ENCODE measurements at regions not wholly inside any gene's neighbourhood (a gene's known extent, or its start where the extent isn't known, plus 50 kb on each side); places are given as distances from the start of the nearest gene placed in this dataset.
"Not testable (repeated sequence)": the region's sequence is repeated elsewhere in the genome, so short reads cannot be mapped to it uniquely, and the experiment has no call there.

DNA sequence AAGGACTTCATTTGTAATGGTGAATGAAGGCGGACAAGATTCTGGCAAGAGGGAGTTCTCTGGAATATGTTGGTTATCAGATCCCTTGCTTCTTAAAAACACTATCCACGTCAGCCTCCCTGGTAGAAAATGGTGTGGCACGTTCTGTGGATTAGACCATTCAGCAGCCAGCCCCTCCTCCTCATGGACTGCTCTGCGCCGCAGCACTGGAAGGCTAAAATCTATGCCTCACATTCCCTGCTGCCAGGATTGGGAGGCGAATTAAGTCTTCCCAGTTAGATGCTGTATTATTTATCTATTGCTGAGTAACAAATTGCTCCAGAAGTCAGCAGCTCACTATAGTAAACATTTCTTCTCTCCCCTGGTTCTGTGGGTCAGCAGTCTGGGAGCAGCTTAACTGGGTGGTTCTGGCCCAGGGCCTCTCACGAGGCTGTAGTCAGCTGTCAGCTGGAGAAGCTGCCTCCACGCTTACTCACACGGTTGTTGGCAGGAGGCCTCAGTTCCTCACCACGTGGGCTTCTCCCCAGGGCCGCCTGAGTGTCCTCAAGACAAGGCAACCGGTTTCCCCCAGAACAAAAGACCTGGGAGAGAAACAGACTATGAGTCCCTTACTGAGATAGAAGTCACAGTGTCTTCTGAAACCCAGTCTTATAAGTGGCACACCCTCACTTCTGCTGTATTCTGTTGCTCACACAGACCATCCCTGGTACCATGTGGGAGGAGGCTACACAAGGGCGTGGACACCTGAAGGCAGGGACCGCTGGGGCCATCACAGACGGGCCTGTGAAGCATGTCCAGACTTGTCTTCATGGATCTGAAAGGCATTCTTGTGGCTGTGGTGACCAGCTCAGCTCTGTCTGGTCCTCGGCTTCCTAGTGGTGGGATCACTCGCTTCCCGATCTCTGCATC, 101.0 kb downstream of the NRN1 start:
- ATAC-seq (no peak), DNase-seq (ENCODE audit: low spot score in 2 of 2) (no peak)
- no peaks in the 10 kb centered on the region for H3K36me3 Mint-ChIP-seq
- peak overlapping the region; percentile 24 to 48 for H3K27ac Mint-ChIP-seq
- no peaks in the 10 kb centered on the region for H3K9me3 Mint-ChIP-seq

DNA sequence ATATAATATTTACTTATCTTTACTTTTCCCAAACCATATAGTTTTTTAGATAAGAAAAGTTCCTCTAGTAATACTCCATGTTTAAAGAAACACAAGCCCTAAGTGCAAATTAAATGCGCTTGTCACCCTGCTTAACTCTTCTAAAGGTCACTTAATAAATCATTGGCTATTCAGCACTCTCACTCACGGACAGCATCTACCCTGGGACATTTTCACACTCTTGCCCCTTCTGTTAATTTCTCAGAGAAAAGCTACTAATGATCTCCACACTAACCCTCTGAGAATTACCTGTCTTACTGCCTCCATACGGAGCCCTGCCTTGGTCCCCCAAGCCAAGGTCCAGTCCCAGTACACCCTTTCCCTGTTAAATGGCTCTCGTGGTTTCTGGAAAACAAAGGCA, 102.2 kb downstream of the NRN1 start:
- DNase-seq (ENCODE audit: low spot score in 2 of 2) (no peak), ATAC-seq (no peak)
- Mint-ChIP-seq H3K36me3 (no peaks in the 10 kb centered on the region), H3K27ac (no peak overlapping the region), H3K9me3 (no peaks in the 10 kb centered on the region)

DNA sequence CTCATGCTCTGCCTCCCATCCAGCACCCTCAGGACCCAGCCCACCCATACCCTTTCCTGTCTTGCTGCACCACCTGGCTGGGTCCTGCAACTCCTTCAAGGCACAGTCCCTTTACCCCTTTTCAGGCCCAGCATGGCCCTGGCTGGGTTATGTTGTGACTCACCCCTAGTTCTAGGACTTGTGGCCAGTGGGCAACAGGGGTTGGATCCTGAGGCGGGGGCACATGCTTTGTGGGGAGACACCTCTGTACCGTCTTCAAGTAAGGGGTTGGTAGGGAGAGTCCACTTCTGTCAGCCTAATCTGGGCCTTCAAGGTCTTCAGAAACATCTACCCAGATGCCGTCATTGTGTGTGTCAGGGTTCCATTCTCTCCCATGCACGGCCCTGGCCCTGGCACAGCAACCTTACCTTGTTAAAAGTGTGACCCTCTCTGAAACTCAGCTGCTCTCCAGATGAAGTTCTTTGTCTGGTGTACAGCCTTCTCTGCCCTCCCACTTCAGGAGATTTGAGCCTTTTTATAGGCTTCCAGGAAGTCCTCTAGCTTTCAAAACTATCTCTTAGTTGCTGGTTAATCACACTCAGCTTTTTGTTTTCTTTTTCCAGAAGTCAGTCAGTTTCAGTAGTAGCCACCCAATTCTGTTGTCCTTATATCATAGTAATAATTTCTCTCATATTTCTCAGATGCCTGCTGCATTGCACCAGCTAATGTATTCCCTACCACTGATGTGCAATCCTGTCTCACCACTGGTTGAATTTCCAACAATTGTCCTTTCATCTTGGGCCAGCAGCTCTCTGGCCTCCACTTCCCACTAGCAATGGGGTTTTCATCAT, 107.3 kb downstream of the NRN1 start:
- no peak for ATAC-seq
- Mint-ChIP-seq H3K27ac (peak overlapping the region in 1 of 2 donors; percentile 25), H3K9me3 (no peaks in the 10 kb centered on the region), H3K36me3 (no peaks in the 10 kb centered on the region)
- DNase-seq (ENCODE audit: low spot score in 2 of 2), result no peak

DNA sequence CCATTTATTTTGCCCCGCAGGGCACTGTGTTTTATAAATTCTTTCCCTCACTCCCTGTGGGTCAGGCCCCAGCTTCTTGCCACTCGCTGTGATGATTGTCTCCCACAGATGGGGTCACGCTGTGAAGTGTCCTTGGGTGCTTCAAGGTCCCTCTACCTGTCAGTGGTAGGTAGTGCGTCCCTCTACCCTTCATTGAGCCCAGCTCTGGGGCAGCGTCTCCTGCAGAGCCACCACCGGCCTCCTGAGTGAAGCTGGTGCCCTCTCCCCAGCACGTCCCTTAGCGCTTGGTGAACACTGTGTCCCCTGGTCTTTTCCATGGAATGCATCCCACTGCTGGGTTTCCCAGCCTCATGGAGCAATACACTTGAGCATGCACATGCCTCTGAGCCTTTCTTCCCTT, 108.2 kb downstream of the NRN1 start:
- ATAC-seq, result no peak
- Mint-ChIP-seq H3K36me3 (no peaks in the 10 kb centered on the region), H3K9me3 (no peaks in the 10 kb centered on the region), H3K27ac (no peak overlapping the region)
- DNase-seq (ENCODE audit: low spot score in 2 of 2), result no peak

DNA sequence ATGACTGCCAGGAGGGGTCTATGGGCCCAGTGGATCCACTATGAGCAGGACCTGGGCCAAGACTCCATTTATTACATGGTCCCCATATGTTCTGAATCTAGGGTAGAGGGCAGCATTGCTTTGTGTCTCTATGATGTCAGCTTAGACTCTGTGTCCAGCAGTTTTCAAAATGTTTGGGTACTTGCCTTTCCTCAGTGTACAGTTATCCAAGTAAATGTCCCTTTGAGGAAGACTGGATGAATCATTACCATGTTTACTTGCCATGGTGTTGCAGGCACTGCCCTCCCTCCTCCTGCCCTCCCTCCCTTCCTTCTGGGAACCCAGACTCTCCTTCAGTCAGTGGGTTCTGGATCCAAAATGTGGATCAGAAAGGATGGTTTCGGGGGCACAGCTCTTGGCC, 108.6 kb downstream of the NRN1 start:
- no peak overlapping the region for H3K27ac Mint-ChIP-seq
- DNase-seq (ENCODE audit: low spot score in 2 of 2) (no peak), ATAC-seq (no peak)
- no peaks in the 10 kb centered on the region for H3K9me3 Mint-ChIP-seq
- H3K36me3 Mint-ChIP-seq, result no peaks in the 10 kb centered on the region

DNA sequence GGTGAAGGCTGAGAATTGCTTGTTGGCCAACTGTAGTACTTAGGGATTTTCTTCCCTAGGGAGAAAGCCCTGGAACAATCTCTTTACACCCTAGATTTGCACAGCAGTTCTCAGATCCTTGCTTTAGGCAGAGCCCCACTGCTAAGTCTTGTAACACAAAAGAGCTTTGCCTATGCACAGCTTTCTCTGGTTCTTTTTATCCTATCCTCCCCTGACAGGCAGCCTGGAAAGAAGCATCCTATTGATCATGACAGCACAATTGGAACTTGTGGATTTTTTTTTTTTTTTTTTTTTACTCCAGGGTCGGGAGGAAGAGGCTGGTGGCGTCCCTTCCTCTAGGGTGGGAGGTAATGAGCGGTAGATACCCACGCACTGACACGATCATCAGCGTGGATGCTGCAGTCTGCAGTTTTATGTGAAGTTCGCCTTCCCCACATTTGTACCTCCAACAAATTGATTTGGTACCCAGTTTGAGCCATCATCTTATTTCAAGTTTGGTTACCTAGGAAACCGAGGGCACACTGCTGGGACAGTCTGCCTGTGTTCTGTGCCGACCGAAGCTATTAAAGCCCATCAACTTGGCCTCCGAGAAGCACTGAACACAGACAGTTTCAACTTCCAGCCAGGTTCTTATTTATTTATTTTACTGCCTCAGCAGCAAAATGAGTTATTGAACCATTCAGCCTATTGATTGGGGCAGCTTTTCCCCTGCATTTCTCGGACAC, 110.1 kb downstream of the NRN1 start:
- ATAC-seq (no peak), DNase-seq (ENCODE audit: low spot score in 2 of 2) (no peak)
- Mint-ChIP-seq H3K36me3 (peaks cover 0 to 6% of the 10 kb centered on the region in 2 donors), H3K27ac (no peak overlapping the region), H3K9me3 (peaks cover 0 to 7% of the 10 kb centered on the region in 2 donors)

DNA sequence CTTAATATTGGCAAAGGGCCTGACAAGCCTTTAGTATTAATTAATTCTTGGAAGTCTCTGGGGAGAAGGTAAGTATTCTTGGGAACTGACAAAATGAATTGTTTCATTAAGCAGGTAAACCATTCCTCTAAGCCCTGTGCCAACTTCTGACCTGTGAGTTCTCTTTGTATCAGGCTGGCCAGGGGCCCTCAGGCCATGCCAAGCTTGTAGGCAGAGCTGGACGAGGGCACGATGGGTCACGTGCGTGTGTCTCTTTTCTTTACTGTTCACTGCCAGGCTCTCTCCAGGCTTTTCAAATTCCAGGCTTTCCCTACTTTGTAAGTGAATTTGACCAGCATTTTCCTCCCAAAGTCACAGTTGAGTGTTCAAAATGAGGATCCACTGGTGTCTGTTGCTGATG, 112.4 kb downstream of the NRN1 start:
- DNase-seq (ENCODE audit: low spot score in 2 of 2) (no peak), ATAC-seq (no peak)
- H3K27ac Mint-ChIP-seq, result no peak overlapping the region

DNA sequence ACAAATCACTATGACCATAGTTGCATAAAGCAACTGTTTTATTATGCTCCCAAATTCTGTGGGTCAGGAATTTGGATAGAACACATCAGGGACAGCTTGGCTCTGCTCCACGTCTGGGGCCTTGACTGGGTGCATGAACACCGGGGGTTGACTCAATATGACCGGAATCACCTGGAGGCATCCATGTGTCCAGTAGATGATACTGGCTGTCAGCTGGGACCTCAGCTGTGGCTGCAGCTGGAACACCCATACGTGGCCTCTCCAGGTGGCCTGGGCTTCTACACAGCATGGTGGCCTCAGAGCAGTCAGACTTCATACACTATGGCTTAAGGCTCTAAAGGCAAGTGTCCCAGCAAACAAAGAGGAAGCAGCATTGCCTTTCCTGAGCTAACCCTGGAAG, 113.4 kb downstream of the NRN1 start:
- H3K9me3 Mint-ChIP-seq, result peaks cover 0 to 7% of the 10 kb centered on the region in 2 donors
- peaks cover 0 to 6% of the 10 kb centered on the region in 2 donors for H3K36me3 Mint-ChIP-seq
- H3K27ac Mint-ChIP-seq, result no peak overlapping the region
- ATAC-seq (no peak), DNase-seq (ENCODE audit: low spot score in 2 of 2) (no peak)

More for the DNA sequence above, 112.4 kb downstream of the NRN1 start:
- peaks cover 0 to 6% of the 10 kb centered on the region in 2 donors for H3K36me3 Mint-ChIP-seq
- H3K9me3 Mint-ChIP-seq, result peaks cover 0 to 7% of the 10 kb centered on the region in 2 donors

DNA sequence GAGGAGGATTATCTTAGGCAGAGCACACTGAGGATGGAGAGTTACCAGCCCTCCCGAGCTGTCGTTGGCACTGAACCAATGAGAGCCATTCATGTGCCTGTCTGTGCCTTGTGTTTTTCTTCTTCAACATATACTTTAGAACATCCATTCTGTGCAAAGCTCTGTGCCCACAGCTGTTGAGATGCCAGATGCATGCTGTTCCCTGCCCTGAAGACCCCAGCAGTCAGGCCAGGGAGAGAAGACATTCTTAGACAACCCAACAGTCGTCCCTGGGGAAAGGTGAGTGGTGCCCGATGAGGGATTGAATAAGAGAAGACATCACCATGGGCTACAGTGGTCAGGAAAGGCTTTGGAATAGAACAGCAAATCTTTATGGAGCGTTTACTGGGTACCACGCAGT, 114.1 kb downstream of the NRN1 start:
- no peak for ATAC-seq
- peak overlapping the region in 1 of 2 donors; percentile 86 for H3K27ac Mint-ChIP-seq

DNA sequence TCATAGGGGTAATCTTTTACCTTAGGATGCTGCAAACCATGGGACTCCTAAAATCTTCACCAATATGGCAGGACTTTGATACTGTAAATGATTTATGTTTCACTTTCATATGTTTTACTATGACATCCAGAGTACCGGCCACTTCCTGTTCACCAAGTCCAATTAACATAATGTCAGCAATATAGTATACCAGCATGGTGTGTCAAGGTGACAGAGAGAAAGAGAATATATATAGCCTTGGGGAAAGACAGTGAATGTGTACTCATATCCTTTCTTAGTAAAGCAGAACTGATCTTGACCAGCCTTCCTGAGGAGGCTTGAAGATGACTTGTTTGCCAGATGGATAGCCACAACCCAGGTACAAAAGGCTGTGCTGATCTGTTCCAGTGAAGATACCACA, 127.9 kb downstream of the NRN1 start:
- Mint-ChIP-seq H3K9me3 (peaks cover 0 to 8% of the 10 kb centered on the region in 2 donors), H3K36me3 (no peaks in the 10 kb centered on the region), H3K27ac (no peak overlapping the region)
- DNase-seq (ENCODE audit: low spot score in 2 of 2) (no peak), ATAC-seq (no peak)

More for the DNA sequence above, 114.1 kb downstream of the NRN1 start:
- H3K36me3 Mint-ChIP-seq, result peaks cover 0 to 6% of the 10 kb centered on the region in 2 donors
- H3K9me3 Mint-ChIP-seq, result peaks cover 0 to 7% of the 10 kb centered on the region in 2 donors
- DNase-seq (ENCODE audit: low spot score in 2 of 2), result no peak

DNA sequence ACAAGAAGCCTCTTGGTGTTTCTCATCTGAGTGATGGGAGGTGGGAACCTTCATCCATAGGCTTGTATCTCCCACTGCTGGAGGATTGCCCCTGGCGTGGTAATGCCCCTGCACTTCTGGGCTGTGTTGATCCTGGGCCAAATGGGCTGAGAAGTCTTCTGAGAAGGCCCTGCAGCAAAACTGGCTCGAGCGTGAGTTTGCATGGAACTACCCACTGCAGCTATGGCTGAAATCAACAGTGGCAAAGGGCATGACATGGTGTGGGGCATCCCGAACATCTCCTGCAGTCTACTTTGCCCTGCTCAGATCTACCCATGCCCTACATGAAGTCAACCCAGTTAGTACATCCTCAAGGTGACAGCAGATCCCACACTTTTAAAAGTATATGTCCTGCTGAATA, 130.6 kb downstream of the NRN1 start:
- no peak for ATAC-seq
- H3K9me3 Mint-ChIP-seq, result peaks cover 5 to 14% of the 10 kb centered on the region in 2 donors
- no peak overlapping the region for H3K27ac Mint-ChIP-seq
- DNase-seq (ENCODE audit: low spot score in 2 of 2), result no peak
- peaks cover 12 to 15% of the 10 kb centered on the region in 2 donors for H3K36me3 Mint-ChIP-seq

DNA sequence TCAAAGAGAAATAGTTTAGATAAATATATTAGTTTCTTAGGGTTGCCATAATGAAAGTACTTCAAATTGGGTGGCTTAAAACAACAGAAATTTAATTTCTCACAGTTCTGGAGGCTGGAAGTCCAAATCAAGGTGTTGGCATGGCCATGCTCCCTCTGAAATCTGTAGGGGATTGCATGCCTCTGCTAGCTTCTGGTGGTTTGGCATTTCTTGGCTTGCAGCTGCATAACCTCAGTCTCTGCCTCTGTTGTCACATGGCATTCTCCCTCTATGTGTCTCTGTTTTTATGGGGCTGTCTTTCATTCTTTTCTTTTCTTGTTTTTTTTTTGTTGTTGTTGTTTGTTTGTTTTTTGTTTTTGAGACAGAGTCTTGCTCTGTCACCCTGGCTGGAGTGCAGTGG, 132.7 kb downstream of the NRN1 start:
- not testable (repeated sequence) for ATAC-seq; DNase-seq (ENCODE audit: low spot score in 2 of 2); H3K27ac Mint-ChIP-seq
- Mint-ChIP-seq H3K36me3 (peaks cover 12 to 15% of the 10 kb centered on the region in 2 donors), H3K9me3 (peaks cover 5 to 14% of the 10 kb centered on the region in 2 donors)

DNA sequence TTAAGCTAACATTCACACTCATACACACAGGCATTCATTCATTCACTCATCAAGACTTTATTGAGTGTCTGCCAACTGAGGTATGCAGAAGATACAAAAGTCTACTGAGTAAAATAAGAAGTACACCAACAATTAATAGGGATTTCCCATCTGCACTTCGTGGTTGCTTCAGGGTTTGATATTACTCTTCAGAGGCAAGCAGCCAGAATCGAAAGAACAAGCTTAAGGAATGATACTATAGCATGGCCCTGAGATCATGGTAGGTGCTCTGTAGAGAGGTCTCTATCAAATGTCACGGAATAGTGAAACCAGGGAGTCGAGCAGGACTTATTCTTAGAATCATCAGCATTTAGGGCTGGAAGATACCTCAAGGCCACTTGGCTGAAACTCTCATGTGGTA, 135.4 kb downstream of the NRN1 start:
- DNase-seq (ENCODE audit: low spot score in 2 of 2) (peak in 1 of 2 donors; percentile 19), ATAC-seq (peak; percentile 82 to 91)
- H3K36me3 Mint-ChIP-seq, result peaks cover 18 to 21% of the 10 kb centered on the region in 2 donors
- no peak overlapping the region for H3K27ac Mint-ChIP-seq
- peaks cover 5 to 9% of the 10 kb centered on the region in 2 donors for H3K9me3 Mint-ChIP-seq

DNA sequence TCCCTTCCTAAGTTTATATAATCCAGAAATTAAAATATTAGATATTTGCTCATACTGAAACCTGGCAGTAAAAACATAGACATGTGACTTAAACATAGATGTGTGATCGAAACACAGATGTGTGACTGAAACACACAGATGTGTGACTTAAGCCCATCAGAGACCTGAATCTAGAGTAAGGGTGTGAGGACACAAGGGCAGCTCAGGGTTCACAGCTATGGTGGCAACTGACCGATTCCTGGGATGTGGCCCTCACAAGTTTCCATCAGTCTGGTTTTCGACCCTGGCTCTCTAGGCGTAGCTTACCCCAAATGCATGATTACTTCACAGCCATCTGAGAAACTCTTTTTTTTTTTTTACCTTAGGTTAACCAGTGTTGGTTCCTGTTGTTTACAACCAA, 137.0 kb downstream of the NRN1 start:
- Mint-ChIP-seq H3K9me3 (peaks cover 5 to 18% of the 10 kb centered on the region in 2 donors), H3K36me3 (peaks cover 23 to 33% of the 10 kb centered on the region in 2 donors), H3K27ac (no peak overlapping the region)
- ATAC-seq (no peak), DNase-seq (ENCODE audit: low spot score in 2 of 2) (no peak)

DNA sequence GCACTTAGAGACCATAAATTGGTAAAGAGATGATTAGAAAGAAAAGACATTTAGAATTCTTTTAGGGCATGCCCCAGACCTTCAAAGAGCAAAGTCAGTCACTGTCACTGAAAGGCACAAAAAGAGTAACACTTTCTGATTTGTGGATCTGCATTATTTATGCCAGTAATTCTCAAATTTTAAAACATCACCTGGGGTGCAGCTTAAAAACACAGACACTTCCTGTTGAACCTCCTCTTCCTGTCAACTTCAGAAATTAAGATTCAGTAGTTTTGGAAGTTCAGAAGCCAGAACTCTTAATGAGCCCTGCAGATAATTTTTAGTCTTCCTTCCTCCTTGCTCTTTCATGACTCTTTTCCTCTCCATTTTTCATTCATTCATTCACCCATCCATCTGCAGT, 137.5 kb downstream of the NRN1 start:
- no peak for DNase-seq (ENCODE audit: low spot score in 2 of 2)
- Mint-ChIP-seq H3K27ac (no peak overlapping the region), H3K36me3 (peaks cover 23 to 36% of the 10 kb centered on the region in 2 donors), H3K9me3 (peaks cover 5 to 19% of the 10 kb centered on the region in 2 donors)
- ATAC-seq, result no peak

DNA sequence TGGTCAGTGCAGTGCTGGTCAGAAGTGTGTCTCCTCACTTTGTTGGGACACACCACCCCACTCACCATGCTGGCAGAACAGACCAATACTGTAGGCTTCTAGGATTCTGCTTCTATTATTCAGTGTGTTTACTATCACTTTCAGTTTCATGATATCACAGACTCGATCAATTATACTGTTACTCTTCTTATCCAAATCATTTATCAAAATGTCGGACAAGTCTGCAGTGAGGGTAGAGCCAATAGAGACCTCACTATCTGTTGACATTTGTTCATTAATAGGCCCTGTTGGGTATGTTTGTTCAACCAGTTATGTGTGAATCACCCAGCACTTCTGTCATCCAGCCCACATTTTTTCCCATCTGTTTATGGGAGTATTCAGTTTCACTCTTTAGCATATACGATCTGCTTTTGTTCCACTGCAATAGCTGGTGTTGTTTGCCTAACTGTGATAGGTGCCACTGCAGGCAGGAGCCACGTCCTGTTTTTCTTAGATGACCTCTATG, 140.1 kb downstream of the NRN1 start:
- DNase-seq (ENCODE audit: low spot score in 2 of 2) (no peak), ATAC-seq (peak; percentile 53 to 65)
- Mint-ChIP-seq H3K9me3 (peaks cover 0 to 13% of the 10 kb centered on the region in 2 donors), H3K36me3 (peaks cover 11 to 27% of the 10 kb centered on the region in 2 donors), H3K27ac (peak overlapping the region; percentile 88 to 90)
